ENCODE measurements at regions not wholly inside any gene's neighbourhood (a gene's known extent, or its start where the extent isn't known, plus 50 kb on each side); places are given as distances from the start of the nearest gene placed in this dataset.

DNA sequence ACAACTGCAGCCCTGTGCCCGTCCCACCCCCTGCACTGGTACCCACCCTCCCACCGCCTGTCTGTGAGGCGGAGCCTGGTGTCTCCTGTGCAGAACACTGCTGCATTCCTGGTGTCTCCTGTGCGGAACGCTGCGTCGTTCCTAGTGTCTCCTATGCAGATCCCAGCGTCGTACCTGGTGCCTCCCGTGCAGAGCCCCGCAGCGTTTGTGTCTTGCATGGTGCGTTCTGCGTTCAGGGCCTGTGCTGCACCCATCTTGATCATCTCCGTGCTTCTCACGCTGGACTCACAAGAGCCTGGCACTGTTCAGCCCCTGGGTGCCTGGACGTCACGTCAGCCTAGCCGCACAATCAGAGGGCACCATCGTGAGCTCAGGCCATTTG is 248.6 kb upstream of the SALL3 start:
- TF ChIP-seq TAF1 (IDR thresholded peaks at IDR 0.05; ENCODE audit: borderline replicate concordance, insufficient read depth, low read length), result no peak
- no peak for TF ChIP-seq POLR2AphosphoS5 (IDR thresholded peaks at IDR 0.05; ENCODE audit: low read depth, low read length)
- TF ChIP-seq, protein P1, sequence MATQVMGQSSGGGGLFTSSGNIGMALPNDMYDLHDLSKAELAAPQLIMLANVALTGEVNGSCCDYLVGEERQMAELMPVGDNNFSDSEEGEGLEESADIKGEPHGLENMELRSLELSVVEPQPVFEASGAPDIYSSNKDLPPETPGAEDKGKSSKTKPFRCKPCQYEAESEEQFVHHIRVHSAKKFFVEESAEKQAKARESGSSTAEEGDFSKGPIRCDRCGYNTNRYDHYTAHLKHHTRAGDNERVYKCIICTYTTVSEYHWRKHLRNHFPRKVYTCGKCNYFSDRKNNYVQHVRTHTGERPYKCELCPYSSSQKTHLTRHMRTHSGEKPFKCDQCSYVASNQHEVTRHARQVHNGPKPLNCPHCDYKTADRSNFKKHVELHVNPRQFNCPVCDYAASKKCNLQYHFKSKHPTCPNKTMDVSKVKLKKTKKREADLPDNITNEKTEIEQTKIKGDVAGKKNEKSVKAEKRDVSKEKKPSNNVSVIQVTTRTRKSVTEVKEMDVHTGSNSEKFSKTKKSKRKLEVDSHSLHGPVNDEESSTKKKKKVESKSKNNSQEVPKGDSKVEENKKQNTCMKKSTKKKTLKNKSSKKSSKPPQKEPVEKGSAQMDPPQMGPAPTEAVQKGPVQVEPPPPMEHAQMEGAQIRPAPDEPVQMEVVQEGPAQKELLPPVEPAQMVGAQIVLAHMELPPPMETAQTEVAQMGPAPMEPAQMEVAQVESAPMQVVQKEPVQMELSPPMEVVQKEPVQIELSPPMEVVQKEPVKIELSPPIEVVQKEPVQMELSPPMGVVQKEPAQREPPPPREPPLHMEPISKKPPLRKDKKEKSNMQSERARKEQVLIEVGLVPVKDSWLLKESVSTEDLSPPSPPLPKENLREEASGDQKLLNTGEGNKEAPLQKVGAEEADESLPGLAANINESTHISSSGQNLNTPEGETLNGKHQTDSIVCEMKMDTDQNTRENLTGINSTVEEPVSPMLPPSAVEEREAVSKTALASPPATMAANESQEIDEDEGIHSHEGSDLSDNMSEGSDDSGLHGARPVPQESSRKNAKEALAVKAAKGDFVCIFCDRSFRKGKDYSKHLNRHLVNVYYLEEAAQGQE (IDR thresholded peaks at IDR 0.05; ENCODE audit: insufficient read depth in 1 of 2, low read depth in 2 of 2, low read length in 2 of 2), result no peak
- TF ChIP-seq SIN3A (IDR thresholded peaks at IDR 0.05; ENCODE audit: borderline replicate concordance, insufficient read depth, low read length), result no peak
